ENCODE measurements at regions not wholly inside any gene's neighbourhood (a gene's known extent, or its start where the extent isn't known, plus 50 kb on each side); places are given as distances from the start of the nearest gene placed in this dataset.

DNA sequence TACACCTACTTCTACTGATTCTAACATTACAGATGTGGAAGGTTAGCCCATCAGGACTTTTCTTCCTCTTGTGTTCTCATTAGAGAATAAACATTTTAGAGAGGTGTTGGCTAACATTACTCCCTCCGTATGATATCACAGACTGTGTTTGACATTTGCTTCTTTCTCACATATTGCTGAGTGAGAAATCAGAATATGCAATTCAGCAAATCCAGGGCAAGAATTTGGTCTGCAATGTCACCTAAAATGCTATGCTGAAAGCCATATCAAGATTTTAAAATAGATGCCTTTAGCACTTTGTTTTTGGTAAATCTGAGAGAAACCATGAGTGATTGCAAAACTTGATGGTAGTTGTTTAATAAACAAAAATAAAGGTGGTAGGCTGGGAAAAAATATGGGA, 319.1 kb downstream of the C4orf33 start:
- DNase-seq (ENCODE audit: low spot score): no peak

DNA sequence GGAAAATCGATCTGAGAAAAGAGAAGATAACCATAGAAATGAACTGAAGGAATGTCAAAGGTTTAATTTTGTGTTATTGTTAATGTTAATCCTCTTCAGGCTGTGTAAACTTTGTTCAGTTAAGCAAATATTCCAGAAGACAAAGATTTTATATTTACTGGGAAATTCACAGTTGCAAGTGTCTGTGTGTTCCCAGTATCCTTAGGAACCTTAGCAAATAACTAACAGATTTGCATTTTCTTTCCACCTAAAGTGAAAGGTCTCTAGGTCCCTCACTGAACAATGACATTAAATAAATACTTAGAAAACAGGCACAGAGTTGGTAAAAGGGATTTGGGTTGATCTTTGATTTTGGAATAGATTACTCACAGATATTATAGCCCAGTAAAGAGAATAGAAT, 324.7 kb downstream of the C4orf33 start:
- no peak for DNase-seq (ENCODE audit: low spot score)

DNA sequence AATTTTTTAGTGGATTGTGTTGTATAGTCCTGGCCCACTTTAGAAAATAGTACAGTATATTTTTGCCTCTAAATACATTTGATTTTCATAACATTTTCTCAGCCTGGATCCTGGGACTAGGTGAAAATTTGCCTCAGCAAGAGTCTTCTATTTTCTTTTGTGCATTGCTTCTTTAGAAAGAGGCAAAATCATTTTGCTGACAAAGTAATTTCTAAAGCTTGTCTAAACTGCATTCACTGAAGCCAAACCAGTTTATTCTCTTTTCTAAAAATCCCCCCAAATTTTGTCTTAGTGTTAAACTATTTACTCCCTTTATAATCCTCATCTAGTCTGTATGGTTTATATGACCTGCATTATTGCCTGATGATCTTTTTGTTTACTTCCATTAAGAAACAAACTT, 326.3 kb downstream of the C4orf33 start:
- DNase-seq (ENCODE audit: low spot score): no peak

DNA sequence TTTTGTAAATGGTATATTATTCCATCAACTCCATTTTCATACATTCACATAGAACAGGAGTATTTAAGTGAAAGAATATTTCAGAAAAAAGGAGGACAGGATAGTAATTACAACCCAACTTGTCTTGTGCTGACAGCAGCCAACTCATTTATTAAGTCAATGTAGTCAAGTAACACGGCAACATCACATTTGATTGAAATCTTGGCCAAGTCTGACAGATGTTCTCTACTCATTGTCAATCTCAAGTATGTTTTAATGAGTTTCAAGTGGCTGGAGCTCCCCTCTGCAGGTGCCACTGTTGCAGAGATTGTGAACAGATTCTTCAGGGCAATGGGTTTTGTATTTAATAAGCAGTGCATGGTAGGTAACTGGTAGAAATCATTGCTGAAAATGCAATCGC, 332.5 kb downstream of the C4orf33 start:
- DNase-seq (ENCODE audit: low spot score): no peak

DNA sequence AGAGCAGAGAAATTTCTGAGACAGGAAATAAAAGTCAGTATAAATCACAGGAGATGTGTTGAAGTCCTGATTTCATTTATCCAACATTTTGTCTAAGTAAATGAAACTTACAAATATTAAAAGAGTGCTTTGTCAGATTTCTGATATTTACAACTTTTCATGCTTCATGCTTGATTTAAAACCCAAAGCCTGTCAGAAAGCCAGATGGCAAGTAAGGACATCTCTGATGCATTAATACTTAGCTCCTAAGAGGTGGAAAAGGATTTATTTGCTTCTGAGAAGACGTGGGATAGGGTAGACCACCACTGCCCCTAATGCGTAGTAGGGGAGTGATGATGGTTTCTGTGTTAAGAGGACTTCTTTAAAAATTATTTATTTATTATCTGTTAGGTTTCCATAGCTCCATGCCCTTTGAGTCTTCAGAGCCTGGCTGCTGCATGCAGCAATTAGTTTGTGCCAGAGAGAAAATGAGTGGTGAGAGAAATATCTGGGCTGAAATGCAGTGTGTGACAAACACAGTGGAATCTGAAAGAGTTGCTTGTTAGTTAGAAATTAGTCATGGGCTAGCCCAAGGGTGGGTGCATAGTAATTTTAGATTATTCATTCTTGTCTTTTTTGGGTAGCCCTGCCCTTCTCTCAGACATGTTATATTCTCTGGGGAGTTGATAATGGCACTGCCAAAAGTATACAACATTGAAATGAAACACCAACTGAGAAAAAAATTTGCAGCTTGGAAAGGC, 333.8 kb downstream of the C4orf33 start:
- DNase-seq (ENCODE audit: low spot score): no peak

DNA sequence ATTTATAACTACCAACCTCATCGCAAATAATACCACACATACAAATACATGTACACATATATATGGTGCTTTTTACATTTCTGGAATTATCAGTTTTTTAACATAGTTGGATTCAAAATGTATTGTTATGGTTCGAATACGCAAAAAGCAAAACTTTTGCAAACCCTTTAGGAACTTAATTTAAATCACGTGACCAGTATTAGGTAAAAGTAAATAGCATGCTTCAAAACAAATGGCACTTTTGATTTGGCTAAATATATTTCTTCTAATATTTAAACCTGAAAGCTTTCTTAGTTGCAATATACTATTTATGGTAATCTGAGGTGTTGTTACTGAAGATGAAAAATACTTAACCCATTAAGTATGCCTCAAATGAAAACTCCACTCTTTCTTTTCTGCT, 341.4 kb downstream of the C4orf33 start:
- no peak for DNase-seq (ENCODE audit: low spot score)

DNA sequence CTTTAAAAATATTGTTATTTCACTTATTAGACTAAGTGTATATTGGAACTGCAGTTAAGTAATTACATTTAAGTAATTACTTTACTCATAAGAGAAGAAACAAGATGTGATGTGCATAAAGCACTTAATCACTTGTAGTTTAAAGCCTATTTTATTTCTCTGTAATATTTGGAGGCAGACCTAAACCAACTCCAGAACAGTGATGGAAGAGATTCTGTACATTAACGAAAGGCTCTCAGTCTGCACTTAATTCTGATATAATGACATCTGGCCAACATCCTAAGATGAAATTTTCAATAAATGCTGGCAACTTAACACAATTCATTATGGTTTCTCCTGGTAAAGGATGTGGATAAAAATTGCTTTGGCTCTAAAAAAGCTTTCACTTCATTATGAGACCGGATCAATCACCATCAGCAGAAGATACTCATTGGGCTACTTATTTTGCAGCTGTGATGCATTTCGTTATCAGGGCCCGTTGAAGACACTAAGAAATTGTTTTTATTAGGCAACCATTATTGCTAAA, 342.6 kb downstream of the C4orf33 start:
- no peak for DNase-seq (ENCODE audit: low spot score)

DNA sequence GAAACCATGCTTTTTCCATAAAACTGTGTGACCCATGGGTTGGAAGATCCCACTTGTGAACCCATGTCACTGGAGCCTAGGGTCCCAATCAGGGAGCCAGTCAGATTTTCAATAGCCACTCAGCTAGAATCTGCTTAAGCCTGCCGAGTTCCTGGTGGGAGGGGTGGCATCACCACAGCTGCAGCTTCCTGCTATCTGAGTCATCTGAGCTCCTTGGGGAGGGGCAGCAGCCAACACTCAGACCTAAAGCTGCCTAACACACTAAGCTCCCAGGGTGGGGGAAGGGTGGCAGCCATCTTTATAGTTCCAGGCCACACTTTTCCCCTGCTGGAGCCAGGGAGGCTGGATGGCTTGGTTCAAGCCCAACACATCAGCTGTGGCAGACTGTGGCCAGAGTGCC, 350.1 kb downstream of the C4orf33 start:
- no peak for DNase-seq (ENCODE audit: low spot score)

DNA sequence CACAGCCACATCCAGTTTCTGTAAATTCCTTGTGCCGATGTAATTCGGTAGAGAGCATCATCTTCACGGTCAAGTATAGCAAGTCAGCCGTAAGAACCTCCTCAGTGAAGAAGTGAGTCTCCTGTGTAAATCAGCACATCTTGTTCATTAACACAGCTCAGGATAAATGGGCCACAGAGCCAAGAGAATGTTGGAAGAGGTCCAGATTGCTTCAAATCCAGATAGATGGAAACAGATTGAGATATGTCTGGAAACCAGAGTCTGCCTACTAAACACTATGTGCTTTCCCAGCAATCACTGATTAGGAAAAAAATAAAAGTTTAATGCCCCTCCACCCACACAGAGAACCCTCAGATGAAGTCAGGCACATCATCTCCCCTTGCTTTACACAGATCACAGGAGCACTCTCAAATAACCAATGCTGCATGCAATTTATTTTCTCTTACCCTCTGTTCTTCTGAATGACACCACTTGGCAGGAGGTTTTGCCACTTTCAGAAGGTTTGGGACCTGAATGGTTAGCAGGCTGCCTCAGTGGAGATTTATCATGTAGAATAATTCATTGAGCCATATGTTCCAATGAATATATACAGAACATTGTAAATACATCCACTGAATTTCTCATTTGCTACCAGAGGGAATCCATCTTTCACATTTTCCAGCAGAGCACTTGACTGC, 357.7 kb downstream of the C4orf33 start:
- no peak for DNase-seq (ENCODE audit: low spot score)

DNA sequence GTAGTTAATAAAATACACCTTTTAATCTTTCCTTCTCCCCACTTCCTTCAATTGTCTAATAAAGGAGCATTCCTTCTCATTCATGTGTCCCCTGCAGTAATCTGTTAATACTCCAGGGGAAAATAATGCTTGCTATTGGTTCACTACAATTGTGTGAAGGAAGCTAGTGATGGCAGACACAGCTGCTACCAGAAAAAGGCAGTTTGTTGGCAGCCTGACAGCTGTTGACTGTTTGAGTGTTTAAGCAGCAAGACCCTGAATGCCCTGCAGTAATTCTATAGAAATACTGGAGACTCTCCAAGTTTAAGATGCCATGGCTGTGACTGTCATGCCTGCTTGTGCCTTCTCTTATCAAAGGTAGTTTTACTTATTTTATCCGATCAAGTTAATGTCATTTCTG, 359.5 kb downstream of the C4orf33 start:
- no peak for DNase-seq (ENCODE audit: low spot score)

DNA sequence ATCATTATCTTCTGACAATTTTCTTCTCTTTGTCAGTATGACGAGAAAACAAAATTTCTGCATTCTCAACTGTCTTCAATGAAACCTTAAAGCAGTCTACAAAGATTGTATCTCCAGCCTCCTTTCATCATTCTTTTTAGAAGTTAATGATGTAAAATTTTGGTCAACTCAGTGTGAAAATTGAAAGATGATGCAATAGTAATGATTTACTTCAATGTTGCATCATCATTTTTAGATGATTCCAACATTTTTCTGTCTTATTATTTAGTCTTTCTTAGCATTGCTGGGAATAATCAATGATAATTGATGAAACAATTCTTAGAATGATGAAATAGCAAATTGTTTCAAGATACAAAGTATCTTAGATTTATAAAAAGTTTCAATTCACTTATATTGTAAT, 372.7 kb downstream of the C4orf33 start:
- DNase-seq (ENCODE audit: low spot score): no peak

DNA sequence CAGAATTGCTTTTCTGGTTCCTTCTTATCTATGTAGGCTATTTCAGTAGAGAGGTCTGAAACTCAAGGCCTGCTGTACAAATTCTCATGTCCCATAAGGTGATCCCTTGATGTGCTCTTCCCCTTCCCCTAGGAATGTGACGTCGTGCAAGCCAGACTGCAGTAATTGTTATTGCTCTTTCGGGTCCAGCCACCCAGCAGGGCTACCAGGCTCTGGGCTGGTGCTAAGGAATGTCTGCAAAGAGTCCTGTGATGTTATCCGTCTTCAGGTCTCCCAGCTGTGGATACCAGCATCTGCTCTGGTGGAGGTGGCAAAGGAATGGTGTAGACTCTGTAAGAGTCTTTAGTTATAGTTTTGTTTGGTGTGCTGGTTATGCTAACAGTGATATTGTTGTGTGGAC, 378.7 kb downstream of the C4orf33 start:
- no peak for DNase-seq (ENCODE audit: low spot score)

DNA sequence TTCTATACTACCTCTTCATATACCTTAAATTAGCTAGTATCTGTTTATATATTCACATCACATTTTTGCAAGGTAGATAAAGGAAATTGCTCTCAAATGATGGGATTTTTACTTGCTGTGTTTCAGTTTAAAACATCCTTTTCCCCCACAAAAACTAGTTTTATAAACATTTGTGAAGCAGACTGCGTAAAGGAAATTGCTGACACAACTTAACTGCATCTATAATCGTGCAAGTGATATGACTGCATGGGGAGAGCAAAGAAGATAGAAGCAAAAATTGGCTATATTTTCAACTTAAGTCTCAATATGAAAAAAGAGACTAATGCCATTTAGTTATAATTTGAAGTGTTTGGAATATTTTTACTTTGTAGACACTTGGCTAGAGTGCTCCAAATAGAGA, 385.2 kb downstream of the C4orf33 start:
- no peak for DNase-seq (ENCODE audit: low spot score)

DNA sequence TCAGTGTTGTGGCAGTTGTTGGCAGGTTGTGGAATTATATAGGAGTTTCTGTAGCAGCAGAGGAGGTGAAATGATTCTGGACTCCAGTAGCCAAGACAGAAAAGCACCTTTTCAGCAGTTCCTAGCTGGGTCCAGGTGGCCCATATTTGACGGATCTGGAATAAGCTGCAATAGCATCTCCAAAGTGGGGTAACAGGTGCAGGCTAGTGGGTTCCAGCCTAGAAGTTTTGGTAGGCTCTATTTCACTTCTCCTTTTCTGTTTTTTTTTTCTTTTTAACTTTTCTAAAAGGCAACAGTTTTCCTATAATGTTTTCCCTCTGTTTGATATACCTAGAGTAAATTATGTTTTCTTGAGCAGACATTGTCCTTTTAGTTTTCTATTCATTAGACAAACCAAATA, 392.5 kb downstream of the C4orf33 start:
- DNase-seq (ENCODE audit: low spot score): no peak

DNA sequence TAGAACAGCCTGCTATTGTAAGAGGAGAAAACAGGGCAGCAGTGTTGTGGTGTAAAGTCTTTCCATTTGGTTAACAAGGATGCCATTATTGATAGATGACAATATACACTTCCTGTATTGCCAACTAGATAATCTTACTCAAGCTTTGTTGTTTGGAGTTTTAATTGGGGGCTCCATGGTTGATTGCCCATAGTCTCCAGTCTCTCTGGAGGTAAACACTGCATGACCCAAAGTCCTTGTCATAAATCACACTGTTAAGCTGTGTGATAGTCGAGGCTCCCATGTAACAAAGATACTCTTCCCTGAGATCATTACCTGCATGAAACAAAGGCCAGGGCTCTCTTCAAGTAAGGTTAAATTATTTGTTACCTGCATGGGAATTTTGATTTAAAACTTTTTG, 394.6 kb downstream of the C4orf33 start:
- DNase-seq (ENCODE audit: low spot score): no peak

DNA sequence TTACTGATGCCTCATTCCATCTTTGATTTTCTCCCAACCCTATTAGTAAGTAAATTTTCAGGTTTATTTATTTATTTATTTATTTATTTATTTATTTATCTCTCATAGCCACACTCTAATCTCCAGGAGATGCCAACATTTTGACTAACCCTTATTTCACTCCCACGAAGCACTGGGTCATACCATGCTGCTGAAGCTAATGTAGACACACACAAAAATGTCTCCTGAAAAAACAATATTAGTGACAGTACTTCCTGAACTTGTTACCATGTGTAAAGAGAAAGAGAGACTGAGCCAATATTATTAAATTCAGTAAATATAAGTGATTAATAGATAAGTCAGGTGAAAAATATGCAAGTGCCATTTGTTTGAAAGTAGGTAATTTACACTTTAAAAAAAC, 402.7 kb downstream of the C4orf33 start:
- DNase-seq (ENCODE audit: low spot score): no peak

DNA sequence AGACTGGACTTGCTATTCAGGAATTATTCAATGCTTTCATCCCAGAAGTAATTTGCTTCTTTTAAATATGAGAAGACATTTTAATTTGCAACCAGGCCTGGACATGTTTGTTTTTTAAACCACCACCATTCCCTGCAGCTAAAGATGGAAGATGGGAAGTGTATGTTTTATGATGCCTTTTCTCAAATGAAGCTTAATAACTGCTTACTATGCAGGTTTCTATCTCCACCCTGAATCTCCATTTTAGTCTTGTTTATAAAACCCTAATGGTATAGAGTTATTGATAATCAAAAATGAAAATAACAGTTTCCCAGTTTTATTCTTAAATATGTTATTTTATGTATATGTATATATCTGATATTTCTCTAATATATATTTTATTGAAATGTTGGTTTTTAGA, 418.9 kb downstream of the C4orf33 start:
- no peak for DNase-seq (ENCODE audit: low spot score)

DNA sequence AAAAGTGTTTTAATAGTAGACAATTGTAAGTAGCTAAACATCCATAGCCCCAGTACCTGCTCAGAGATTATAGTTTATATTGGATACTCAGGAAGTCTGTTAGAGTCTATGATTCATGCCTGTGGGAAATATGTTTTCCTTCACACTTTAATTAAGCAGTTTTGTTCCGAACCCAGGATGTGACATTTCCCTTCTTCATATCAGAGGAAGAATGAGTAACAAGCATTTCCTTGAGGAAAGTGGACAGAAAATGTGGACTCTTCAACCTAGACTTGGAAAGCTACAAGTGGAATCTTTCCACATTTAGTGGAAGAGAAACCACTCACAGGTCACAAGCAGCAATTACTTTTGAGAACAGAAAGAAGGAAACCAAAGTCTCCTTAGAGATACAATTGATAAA, 419.4 kb downstream of the C4orf33 start:
- no peak for DNase-seq (ENCODE audit: low spot score)

DNA sequence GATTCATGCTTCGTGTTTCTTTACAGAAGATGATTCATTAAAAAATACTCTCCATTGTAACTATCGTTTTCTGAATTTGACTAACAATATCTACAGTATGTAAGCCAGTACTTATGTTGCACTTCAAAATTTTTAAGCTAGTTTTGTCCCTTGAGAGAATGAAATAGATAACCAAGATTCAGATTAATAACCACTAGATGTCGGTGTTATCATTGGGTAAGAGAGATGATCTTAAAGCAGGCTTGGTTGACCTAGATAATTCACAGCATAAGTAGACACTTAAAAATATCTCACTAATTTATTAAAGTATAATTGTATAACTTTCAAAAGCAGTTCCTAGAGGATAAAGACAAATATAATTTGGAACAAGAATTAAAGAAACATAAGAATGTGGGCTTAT, 430.9 kb downstream of the C4orf33 start:
- DNase-seq (ENCODE audit: low spot score): no peak

DNA sequence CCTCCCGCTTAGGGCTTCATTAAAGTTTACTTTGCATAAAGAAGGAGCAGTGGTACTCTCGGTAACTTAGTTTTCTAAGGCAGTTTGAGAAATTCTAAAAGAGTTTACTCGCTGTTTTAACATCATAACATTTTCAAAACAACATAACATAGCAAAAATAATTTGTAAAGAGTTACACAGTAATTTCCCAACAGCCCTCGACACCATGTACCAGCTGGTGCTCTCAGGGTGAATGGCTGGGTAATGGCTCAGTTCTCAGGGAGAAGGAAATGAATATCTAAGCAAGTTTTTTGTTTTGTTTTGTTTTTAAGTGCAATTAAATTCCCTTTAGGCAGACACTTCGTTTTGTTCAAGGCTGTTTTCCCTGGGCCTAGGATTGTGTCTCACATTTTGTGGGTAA, 435.3 kb downstream of the C4orf33 start:
- no peak for DNase-seq (ENCODE audit: low spot score)

DNA sequence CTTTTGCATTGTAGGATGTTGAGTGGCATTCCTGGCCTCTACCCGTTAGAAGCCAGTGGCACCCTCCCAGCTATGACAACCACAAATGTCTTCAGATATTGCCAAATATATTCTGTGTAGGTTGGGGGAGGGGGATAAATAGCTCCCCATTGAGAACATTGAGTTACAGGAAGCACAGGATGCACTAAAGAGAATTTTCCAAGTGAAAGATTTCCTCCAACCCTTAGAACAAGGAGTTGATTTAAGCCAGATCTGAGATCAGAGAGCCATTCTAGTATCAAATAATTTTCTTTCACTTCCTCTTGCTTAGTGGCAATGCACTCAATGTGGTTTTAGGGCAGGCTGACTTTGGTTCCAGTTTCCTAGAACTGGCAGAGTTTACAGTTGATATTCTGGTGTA, 436.6 kb downstream of the C4orf33 start:
- no peak for DNase-seq (ENCODE audit: low spot score)

DNA sequence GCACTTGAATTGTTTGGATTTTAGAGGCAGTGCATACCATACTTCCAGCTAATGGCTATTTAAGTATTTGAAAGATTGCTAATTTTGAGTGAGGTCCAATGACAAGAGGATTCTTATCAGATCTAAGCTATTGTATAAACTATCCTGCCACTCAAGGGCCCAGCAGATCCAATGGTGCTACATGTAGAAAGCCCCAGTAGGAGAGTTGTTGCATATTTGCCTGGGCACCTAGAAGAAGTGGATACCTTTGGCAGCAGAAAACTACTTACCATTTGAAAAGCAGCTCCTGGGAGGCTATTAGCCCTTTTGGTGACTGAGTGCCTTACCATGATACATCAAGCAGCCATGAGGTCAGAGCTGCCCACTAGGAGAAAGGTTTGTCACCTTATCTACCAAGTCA, 447.3 kb downstream of the C4orf33 start:
- no peak for DNase-seq (ENCODE audit: low spot score)

DNA sequence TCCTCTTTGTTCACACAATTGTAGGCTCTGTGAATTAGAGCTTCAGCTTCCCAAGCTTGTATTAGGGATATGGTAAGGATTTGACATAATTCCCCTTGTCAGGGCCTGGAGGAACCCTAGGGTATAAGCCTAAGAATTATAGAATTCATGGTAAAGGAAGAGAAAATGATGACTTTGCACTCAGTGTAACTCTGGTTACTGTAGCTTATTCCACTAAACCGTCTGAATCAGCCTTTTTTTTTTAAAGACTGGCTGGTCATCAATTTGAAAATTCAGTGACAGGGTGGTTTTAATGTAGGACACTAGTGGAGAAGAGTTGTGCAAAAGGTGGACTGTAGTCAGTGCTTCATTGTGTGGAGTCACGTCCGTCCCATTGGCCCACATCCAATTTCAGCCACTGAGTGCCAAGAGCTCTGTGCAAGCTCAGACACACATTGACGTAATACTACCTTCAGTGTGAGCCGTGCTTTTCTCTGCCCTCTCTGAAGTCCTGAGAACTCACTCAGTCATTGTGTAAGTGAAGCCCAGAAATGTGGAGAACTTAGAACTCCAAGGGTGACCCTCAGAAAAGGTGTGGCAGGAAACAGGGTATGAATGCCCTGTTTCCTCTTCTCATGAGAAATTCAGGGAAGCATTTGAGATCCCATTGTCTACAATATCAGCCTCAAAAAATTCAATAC, 449.8 kb downstream of the C4orf33 start:
- DNase-seq (ENCODE audit: low spot score): no peak

Measured in HuH-7 (cell line).